Fibroblast of lung (primary cell): ENCODE measurements at regions not wholly inside any gene's neighbourhood (a gene's known extent, or its start where the extent isn't known, plus 50 kb on each side); places are given as distances from the start of the nearest gene placed in this dataset.

Source experiments
- DNase-seq, 2 donors: peaks; one replicate each; pipeline versions ENCODE4 v3.0.0 to v3.0.0-alpha.2; 2010; ENCODE audit warnings: low read depth in 2 of 2
- H2AFZ ChIP-seq: 2 replicates; pipeline ENCODE4 v1.5.1; 2012; ENCODE audit warnings: low read length, control low read depth, inconsistent platforms
- H3K27ac ChIP-seq: 2 replicates; pipeline ENCODE4 v1.5.1; 2011; ENCODE audit warnings: low read length, control low read depth; ENCODE audit not compliant: insufficient read depth
- H3K27me3 ChIP-seq: 2 replicates; pipeline ENCODE4 v1.5.1; 2011; ENCODE audit warnings: mild to moderate bottlenecking, low read length; ENCODE audit not compliant: control insufficient read depth, insufficient read depth
- H3K36me3 ChIP-seq: 2 replicates; pipeline ENCODE4 v1.5.1; 2011; ENCODE audit warnings: low read length; ENCODE audit not compliant: control insufficient read depth, insufficient read depth
- H3K4me1 ChIP-seq: 2 replicates; pipeline ENCODE4 v1.5.1; 2011; ENCODE audit warnings: low read length; ENCODE audit not compliant: control insufficient read depth, insufficient read depth; ENCODE audit errors: extremely low read depth
- H3K4me2 ChIP-seq: 2 replicates; pipeline ENCODE4 v1.5.1; 2011; ENCODE audit warnings: low read length, control low read depth; ENCODE audit not compliant: insufficient read depth; ENCODE audit errors: extremely low read depth
- H3K4me3 ChIP-seq, 4 experiments: fragments of 200-600 bp in 1 of 4; sonication (generic) in 1 of 4; replicated peaks in 1 of 4; 2 replicates each; pipeline ENCODE4 v1.5.1; 2011 to 2016; ENCODE audit warnings: low read length in 4 of 4, low read depth in 3 of 4, mild to moderate bottlenecking in 3 of 4, control low read depth in 2 of 4, inconsistent platforms in 1 of 4, mixed read lengths in 1 of 4; ENCODE audit not compliant: insufficient read depth in 1 of 4; ENCODE audit errors: control extremely low read depth in 1 of 4
- H3K79me2 ChIP-seq: 2 replicates; pipeline ENCODE4 v1.5.1; 2012; ENCODE audit warnings: mild to moderate bottlenecking, low read length, inconsistent platforms; ENCODE audit not compliant: control insufficient read depth, insufficient read depth
- H3K9ac ChIP-seq: 2 replicates; pipeline ENCODE4 v1.5.1; 2011; ENCODE audit warnings: mild to moderate bottlenecking, low read length, control low read depth; ENCODE audit not compliant: insufficient read depth
- H3K9me3 ChIP-seq: 2 replicates; pipeline ENCODE4 v1.5.1; 2012; ENCODE audit warnings: low read depth, low read length; ENCODE audit not compliant: control insufficient read depth, insufficient read depth
- H4K20me1 ChIP-seq: 2 replicates; pipeline ENCODE4 v1.5.1; 2011; ENCODE audit warnings: low read length; ENCODE audit not compliant: control insufficient read depth, insufficient read depth; ENCODE audit errors: extremely low read depth
- CTCF ChIP-seq, 2 donors: IDR thresholded peaks in 1 of 2; conservative IDR thresholded peaks in 1 of 2; 1 replicate in 1 of 2; 2 replicates in 1 of 2; pipeline ENCODE4 v1.5.1; 2011 to 2012; ENCODE audit warnings: low read length in 2 of 2, control low read depth in 1 of 2, inconsistent platforms in 1 of 2, low read depth in 1 of 2, mild to moderate bottlenecking in 1 of 2
- EZH2 ChIP-seq: IDR thresholded peaks from 2 replicates; pipeline ENCODE4 v1.5.1; 2012; ENCODE audit warnings: low read length, control low read depth, mild to moderate bottlenecking; ENCODE audit errors: missing control alignments

- no peak overlapping the region for H3K27ac ChIP-seq
- TF ChIP-seq CTCF (conservative IDR thresholded peaks at IDR 0.05 in 1 of 2, IDR thresholded peaks at IDR 0.05 in 1 of 2; ENCODE audit: low read depth in 1 of 2, low read length in 2 of 2) (no peak), EZH2 (no peak)
- DNase-seq: no peak
Measured at GRCh38 chr16:14346278-14347142, 275.4 kb downstream of the MRTFB start.

DNA sequence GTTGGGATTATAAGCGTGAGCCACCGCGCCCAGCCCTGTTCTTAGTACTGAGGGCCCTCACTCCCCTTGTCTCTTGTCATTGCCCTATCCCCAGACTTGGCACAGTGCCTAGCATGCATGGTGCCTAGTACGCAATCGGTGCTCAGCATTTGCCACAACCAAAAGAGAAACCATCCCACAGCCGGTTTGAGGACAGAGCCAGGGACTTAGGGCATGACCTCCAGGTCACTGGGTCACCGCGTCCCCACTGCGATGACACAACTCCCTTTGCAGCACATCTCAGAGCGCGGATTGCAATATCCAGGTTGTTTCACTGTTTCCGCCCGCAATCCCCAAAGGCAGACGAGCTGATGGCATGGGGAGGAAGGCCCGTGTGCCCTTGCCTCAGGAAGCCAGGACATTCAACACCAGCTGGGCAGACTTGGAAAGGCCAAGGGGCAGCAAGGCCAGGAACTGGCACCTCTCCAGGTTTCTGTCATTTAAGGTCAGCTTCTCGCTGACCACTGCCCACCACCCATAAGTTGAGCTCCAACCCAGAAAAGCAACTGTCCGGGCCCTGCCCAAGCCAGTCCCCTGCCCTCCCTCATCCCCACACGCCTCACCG lies 274.5 kb downstream of the MRTFB start:
- H3K4me3 ChIP-seq: no peak overlapping the region
- no peaks in the 10 kb centered on the region for H3K9me3 ChIP-seq
- no peaks in the 10 kb centered on the region for H4K20me1 ChIP-seq
- H3K4me1 ChIP-seq: no peaks in the 10 kb centered on the region
- no peak overlapping the region for H2AFZ ChIP-seq
- TF ChIP-seq EZH2 (no peak), CTCF (conservative IDR thresholded peaks at IDR 0.05 in 1 of 2, IDR thresholded peaks at IDR 0.05 in 1 of 2; ENCODE audit: low read depth in 1 of 2, low read length in 2 of 2) (no peak)
- no peak overlapping the region for H3K27ac ChIP-seq
- no peak for DNase-seq
- H3K36me3 ChIP-seq: no peaks in the 10 kb centered on the region
- H3K79me2 ChIP-seq: no peaks in the 10 kb centered on the region
- no peaks in the 10 kb centered on the region for H3K27me3 ChIP-seq
- H3K9ac ChIP-seq: no peak overlapping the region
- H3K4me2 ChIP-seq: no peak overlapping the region

More at GRCh38 chr16:14346278-14347142, 275.4 kb downstream of the MRTFB start:
- H3K27me3 ChIP-seq: no peaks in the 10 kb centered on the region
- no peaks in the 10 kb centered on the region for H3K4me1 ChIP-seq
- no peaks in the 10 kb centered on the region for H3K36me3 ChIP-seq
- no peak overlapping the region for H3K4me3 ChIP-seq
- no peaks in the 10 kb centered on the region for H4K20me1 ChIP-seq
- no peak overlapping the region for H3K4me2 ChIP-seq
- H3K9me3 ChIP-seq: no peaks in the 10 kb centered on the region
- no peak overlapping the region for H3K9ac ChIP-seq
- H3K79me2 ChIP-seq: no peaks in the 10 kb centered on the region
- H2AFZ ChIP-seq: no peak overlapping the region

GRCh38 chr16:14344945-14345344 lies 273.8 kb downstream of the MRTFB start:
- Histone ChIP-seq H3K27me3 (no peaks in the 10 kb centered on the region), H3K4me2 (no peak overlapping the region), H3K9me3 (no peaks in the 10 kb centered on the region), H3K79me2 (no peaks in the 10 kb centered on the region), H3K9ac (no peak overlapping the region), H3K27ac (no peak overlapping the region), H4K20me1 (no peaks in the 10 kb centered on the region), H3K36me3 (no peaks in the 10 kb centered on the region), H3K4me1 (no peaks in the 10 kb centered on the region), H3K4me3 (no peak overlapping the region), H2AFZ (no peak overlapping the region)
- TF ChIP-seq EZH2 (no peak), CTCF (conservative IDR thresholded peaks at IDR 0.05 in 1 of 2, IDR thresholded peaks at IDR 0.05 in 1 of 2; ENCODE audit: low read depth in 1 of 2, low read length in 2 of 2) (no peak)
- no peak for DNase-seq
